SH-SY5Y (cell line): ENCODE measurements at regions not wholly inside any gene's neighbourhood (a gene's known extent, or its start where the extent isn't known, plus 50 kb on each side); places are given as distances from the start of the nearest gene placed in this dataset.

Experiments
- GATA2 ChIP-seq: IDR thresholded peaks from 2 replicates; pipeline ENCODE4 v1.6.1; 2011; ENCODE audit warnings: mild to moderate bottlenecking, low read depth, low read length
- GATA3 ChIP-seq: IDR thresholded peaks from 2 replicates; pipeline ENCODE4 v1.6.1; 2011; ENCODE audit warnings: low read depth, mild to moderate bottlenecking, low read length, moderate library complexity

DNA sequence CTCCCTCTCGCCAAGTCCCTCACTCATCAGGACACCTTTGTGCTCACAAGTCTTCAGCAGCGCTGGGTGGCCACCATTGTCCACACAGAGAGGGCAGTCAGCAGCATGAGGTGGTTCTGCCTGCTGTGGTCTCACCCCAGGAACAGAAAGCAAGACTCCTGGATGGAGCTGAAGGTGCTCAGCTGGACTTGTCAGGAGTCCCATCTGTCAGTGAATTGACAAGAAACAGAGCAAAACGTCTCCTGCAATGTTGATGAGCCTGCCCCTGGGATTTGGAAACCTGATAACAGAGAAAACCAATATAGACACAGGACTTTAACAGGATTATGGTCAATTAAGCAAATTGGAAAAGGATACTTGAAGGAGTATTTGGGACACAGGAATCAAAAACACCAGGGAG is 122.2 kb upstream of the PRSS58 start:
- TF ChIP-seq GATA2, result no peak
- no peak for TF ChIP-seq GATA3
